Epithelial cell of proximal tubule (primary cell): ENCODE measurements at regions not wholly inside any gene's neighbourhood (a gene's known extent, or its start where the extent isn't known, plus 50 kb on each side); places are given as distances from the start of the nearest gene placed in this dataset.

ENCODE experiments used
- DNase-seq: peaks from one replicate; pipeline ENCODE4 v3.0.0-alpha.2; 2011; ENCODE audit warnings: low read depth
- H3K4me3 ChIP-seq: 2 replicates; pipeline ENCODE4 v1.5.1; 2011; ENCODE audit warnings: low read depth, mild to moderate bottlenecking, low read length
- TF ChIP-seq, protein P1 (sequence below): conservative IDR thresholded peaks from 2 replicates; pipeline ENCODE4 v1.5.1; 2012; ENCODE audit warnings: low read depth, mild to moderate bottlenecking, low read length

DNA sequence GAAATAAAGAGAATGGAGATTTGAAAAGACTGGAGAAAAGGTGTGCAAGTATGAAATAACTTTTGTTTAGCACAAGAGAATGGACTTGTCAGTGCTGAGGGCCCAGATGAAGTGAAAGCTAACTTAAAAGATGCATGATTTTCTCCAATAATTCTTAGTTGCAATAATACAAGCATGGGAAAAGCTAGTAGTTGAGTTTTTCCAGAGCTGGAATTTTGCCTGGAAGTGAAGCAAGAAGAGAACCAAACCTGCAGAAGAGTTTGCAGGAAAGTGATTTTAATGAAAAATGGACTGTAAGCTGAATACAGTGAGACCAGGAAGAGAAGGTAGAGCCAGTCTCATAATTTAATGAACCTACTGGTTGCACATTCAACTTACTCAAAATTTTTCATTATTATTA is 69.3 kb upstream of the FSCB start:
- no peak for DNase-seq
- no peak overlapping the region for H3K4me3 ChIP-seq
- TF ChIP-seq, protein P1, sequence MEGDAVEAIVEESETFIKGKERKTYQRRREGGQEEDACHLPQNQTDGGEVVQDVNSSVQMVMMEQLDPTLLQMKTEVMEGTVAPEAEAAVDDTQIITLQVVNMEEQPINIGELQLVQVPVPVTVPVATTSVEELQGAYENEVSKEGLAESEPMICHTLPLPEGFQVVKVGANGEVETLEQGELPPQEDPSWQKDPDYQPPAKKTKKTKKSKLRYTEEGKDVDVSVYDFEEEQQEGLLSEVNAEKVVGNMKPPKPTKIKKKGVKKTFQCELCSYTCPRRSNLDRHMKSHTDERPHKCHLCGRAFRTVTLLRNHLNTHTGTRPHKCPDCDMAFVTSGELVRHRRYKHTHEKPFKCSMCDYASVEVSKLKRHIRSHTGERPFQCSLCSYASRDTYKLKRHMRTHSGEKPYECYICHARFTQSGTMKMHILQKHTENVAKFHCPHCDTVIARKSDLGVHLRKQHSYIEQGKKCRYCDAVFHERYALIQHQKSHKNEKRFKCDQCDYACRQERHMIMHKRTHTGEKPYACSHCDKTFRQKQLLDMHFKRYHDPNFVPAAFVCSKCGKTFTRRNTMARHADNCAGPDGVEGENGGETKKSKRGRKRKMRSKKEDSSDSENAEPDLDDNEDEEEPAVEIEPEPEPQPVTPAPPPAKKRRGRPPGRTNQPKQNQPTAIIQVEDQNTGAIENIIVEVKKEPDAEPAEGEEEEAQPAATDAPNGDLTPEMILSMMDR: no peak

GRCh38 chr14:44567997-44568396 is 60.9 kb upstream of the FSCB start:
- TF ChIP-seq, protein P1: no peak

DNA sequence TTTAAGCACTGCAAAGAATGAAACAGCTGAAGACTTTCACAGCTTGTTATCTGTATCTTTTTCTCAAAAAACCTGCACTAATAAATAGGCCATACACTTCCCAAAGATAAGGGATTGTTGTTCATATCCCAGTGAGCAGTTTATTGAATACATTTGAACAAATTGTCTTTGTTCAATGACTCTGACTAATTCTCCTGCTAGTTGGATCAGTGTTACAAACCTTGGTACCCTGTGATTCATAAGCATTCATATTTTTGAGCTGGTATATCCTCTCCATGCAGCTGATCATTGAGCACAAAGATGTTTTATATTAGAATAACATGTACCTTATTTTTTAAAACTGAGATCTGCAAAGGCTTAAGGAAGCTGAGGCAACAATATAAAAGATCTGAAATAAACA is 58.9 kb upstream of the FSCB start:
- DNase-seq: no peak
- H3K4me3 ChIP-seq: no peak overlapping the region
- TF ChIP-seq, protein P1: no peak

More at GRCh38 chr14:44567997-44568396, 60.9 kb upstream of the FSCB start:
- H3K4me3 ChIP-seq: no peak overlapping the region
- no peak for DNase-seq

DNA sequence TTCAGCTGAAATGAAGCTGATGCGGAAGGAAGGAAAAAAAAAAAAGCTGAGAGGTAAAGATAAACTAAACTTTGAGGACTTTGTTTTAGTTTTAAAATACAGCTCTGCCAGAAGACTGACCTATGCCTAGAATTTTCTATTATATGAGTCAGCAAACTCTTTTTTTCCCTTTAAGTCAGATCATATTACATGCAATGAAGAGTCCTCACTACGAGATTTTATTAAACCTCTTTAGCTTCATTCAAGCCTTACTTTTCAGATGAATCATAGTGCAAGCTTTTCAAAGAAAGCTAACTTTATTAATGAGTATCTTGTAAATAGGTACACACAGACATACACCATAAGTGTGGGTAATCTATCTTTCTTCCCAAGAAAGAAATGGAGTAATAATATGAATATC is 57.8 kb upstream of the FSCB start:
- TF ChIP-seq, protein P1: no peak
- H3K4me3 ChIP-seq: no peak overlapping the region
- no peak for DNase-seq
